Hematopoietic multipotent progenitor cell treated with erythropoietin and hydrocortisone succinate and interleukin-3 and kit ligand, for 17 days (in vitro differentiated cells): ENCODE measurements at regions not wholly inside any gene's neighbourhood (a gene's known extent, or its start where the extent isn't known, plus 50 kb on each side); places are given as distances from the start of the nearest gene placed in this dataset.
"Not testable (repeated sequence)": the region's sequence is repeated elsewhere in the genome, so short reads cannot be mapped to it uniquely, and the experiment has no call there.

Source experiments
- DNase-seq: peaks from one replicate; pipeline ENCODE4 v3.0.0-alpha.2; 2015; ENCODE audit warnings: low spot score

DNA sequence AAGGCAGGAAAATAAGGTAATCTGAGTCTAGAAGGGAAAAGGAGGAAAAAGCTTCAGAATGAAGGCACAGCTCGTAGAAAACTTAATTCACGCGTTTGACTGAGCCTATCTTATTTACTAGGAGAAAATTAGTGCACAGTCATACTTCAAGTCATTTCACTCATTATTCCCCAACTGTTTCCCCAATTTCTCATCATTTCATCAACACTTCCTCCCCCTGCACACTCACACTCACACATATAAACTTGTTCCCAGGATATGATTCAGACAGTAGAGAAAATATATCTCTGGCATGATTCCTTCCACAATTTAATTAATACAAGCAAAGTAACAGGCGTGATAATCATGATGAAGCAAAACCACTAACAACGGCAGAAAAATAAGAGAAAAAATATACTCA is 94.5 kb upstream of the F13A1 start:
- no peak for DNase-seq

DNA sequence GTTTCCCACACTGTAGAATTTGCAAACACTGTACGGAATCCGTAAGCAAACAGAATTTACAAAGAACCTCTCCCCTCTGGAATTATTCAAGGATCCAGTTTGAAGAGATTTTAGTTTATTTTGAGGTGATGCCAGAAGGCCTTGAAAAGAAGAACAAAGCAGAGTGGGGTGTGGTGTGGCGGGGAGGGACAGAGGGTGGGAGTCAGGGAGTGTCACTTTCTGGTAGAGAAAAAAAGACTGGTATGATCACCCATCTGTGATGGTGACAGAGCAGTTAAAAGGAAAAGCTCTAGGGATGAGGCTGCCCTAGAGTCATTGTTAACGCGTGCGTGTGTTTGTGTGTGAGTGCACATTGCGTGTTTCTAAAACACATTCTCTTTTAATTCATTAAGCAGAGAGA is 97.0 kb upstream of the F13A1 start:
- DNase-seq, result no peak

DNA sequence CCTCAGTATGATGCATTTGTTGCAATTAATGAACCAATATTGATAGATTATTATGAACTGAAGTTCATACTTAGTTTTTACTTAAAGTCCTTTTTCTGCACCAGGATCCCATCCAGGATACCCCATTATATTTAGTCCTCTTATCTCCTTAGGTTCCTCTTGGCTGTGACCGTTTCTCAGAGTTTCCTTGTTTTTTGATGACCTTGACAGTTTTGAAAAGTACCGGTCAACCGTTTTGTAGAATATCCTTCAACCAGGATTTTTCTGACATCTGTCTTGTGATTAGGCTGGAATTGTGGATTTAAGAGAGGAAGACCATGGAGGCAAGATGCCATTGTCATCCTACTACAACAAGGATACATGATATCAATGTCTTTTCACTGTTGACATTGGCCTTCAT is 98.0 kb upstream of the F13A1 start:
- DNase-seq, result no peak

DNA sequence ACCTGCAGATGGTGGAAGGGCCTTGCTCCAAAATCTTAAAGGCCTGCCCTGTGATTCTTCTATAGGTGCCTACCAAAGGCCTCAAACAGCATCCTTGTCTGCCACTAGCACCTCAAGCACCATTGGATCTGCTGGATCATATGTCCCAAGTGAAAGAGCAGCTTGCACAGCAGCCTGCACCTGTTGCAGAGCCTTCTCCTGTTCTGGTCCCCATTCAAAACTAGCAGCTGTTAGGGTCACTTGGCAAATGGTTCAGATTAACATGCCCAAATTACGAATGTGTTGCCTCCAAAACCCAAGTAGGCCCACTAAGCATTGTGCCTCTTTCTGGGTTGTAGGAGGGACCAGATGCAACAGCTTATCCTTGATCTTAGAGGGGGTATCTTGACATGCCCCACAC is 99.6 kb upstream of the F13A1 start:
- no peak for DNase-seq

DNA sequence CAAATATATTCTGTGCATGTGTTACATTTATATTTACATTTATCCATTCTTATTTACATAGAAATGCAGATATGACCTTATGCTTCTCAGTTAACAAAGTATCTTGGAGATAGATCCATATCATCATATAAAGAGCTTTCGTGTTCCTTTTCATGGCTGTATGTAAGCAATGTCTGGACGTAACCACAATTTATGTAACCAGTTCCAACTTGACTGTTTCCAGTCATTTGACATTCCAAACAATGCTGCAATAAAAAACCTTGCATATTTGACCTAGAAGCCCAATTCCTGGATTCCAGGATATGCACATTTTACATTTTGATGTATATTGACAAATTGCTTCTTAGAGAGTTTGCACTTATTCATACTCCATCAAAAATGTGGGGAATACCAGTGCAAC is 113.7 kb upstream of the F13A1 start:
- DNase-seq, result no peak

DNA sequence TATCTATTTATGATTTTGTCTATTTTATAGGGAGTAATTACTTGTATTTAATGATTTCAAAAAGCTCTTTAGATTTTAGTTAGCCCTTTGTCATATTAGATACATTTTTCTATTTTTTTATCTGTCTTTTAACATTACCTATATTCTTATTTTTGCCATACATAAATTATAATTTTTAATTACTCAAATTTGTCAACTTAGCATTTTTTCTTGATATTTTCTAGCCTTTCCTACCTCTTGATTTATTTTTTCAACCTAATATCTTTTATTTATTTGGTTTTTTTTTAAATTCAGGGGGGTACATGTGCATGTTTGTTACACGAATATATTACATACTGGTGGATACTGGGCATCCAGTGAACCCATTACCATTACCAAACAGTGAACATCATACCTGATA is 114.3 kb upstream of the F13A1 start:
- DNase-seq, result no peak

DNA sequence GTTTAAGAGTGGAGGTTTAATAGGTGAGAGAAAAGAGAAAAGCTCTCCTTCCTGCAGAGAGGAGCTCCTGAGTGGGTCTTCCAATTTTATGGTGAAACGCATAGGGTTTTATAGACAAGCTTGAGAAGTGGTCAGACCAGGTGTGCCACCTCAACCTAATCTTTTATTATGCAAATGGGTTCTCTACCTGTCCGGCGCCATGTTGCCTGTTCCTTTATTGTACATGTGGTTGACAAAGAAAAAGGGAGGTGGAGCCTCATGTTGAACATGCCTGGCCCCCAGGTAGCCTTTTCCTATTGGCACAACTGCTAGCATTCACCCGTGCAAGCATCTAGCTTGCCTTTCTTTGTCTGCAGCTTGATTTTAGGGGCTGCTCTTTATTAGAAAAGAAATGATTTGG is 115.9 kb upstream of the F13A1 start:
- no peak for DNase-seq

DNA sequence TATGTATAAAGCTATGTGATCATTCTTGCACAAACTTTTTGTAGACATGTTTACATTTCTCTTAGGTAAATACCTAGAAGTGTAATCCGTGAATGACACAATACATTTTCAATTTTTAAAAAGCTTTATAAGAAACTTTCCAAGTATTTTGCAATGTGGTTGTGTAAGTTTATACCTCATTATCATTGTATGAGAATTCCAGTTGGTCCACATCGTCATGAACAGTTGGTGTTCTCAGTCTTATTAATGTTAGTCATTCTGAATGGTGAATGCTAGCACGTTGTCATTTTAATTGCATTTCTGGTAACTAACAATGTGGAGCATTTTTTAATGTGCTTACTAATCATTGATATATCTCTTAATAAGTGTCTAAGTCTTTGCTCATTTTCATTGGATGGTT is 116.5 kb upstream of the F13A1 start:
- DNase-seq, result no peak

DNA sequence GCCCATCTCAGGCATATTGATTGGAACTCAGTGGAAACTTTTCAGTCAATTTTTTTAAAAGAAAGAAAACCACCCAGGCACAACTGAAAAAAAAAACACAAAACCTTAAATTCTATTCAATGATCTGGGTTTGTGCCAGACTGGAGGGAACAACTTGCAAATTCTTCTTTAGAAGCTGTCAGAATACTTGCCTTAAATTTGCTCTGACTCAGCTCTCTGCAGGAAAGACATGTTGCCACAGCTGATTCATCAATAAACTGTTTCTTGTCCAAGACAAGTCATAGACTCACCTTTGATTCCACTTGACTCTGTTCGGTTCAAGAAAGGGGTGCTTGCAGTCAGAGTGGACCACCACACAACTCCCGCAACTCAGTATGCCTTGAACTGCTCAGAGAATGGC is 117.8 kb upstream of the F13A1 start:
- DNase-seq, result no peak

DNA sequence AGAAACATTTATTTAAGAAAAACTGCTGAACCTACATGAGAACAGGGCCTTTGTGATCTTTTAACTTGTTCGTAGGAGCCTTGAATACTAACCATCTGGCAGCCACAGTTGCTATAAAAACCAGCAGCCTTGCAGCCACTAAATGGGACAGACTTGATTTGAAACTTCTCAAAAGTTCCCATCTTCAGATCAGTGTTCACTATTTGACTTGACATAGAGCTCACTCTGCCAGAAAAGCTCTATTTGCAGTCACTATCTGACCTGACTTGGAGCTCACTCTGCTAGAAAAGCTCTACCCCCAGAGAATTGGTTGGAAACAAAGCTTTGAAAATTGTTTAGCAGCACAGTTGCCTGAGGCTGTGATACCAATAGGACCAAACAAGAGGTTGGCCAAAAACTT is 119.3 kb upstream of the F13A1 start:
- no peak for DNase-seq

DNA sequence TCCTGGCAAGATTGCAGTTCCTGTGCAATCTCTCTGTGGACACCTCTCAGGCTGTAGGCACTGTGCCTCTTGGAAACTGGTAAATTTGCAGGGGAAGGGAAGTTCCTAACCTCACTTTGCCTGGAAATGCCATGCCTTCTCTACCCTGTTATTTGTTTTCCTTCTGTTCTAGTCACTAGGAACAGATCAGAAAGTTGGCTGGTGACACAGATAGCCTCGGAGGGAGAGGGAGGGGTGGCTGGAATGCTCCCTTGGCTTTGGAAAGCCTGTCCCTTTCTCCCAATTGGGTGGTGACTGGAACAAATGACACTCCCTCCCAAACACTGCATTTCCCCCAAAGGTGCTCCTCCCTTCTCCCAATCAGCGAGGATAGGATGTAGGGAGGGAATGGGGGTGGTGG is 131.5 kb upstream of the F13A1 start:
- no peak for DNase-seq

DNA sequence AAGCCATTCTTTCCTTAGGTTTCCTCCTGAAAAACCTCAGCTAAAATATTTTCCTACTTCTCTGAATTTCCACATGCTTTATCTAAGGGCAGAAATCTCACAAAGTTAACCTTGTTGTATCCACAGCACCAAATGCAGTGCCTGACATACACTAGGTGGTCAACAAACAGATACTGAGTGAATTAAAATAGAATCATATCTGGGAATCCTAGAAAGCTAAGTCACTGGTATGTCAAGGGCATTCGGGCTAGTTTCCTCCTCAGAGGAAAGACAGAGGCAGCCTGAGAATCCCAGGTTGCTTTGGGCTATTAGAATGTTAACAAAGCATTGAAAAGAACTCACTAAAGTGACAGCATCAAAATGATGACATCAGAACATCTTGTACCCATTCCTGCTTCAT is 132.7 kb upstream of the F13A1 start:
- DNase-seq, result no peak

DNA sequence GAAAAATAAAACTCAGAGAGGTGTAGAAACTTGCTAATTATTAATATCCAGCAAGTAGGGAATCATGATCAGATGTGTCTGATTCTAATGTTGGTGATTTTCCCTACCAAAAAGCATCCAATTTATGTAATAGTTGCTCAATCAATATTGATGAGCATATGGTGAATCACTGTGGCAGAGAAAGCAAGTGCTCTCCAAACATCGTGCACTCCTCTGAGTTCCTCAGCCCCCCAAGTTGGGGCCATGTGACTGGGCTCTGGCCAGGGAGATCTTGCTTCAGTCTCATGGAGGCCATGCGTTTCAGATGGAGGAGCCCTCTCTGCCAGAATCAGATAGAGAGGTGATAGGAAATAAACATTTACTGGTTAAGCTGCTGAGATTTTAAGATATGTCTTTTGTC is 133.2 kb upstream of the LY86 start:
- DNase-seq, result no peak

DNA sequence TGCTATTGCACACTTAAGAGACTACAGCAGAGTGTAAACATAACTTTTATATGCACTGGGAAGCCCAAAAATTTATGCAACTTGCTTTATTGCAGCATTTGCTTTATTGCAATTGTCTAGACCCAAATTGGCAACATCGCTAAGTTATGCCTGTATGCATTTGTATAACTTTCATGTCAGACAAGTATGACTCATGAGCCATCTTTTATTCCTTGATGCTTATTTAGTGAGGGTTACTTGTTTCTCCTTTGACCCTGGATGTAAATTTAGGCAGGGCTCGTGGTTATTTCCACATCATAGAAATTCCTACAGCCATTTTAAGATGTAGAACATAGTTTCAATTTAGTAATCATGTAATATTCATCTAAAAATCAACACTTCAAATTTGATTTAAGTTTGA is 130.3 kb upstream of the LY86 start:
- no peak for DNase-seq

DNA sequence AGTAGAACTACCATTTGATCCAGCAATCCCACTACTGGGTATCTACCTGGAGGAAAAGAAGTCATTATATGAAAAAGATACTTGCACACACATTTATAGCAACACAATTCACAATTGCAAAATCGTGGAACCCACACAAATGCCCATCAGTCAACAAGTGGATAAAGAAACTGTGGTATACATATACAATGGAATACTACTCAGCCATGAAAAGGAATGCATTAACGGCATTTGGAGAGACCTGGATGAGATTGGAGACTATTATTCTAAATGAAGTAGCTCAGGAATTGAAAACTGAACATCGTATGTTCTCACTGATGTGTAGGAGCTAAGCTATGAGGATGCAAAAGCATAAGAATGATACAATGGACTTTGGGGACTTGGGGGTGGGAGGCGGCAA is 128.6 kb upstream of the LY86 start:
- not testable (repeated sequence) for DNase-seq

DNA sequence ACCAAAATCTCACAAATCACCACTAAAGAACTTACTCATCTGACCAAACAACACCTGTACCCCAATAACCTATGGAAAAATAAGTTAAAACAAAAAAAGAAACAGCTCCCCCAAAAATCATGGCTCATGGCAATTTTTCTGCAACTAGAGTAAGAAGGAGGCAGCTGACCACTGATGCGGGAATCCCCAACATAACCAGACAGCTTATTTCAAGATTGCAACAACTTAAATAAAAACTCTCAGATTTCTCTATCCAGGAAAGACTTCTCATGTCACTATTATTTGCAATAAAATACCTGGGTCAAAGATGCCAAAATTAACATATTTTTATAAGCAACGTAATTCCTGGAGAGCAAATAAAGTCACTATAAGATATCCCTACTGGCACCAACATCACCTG is 128.1 kb upstream of the LY86 start:
- DNase-seq, result no peak

DNA sequence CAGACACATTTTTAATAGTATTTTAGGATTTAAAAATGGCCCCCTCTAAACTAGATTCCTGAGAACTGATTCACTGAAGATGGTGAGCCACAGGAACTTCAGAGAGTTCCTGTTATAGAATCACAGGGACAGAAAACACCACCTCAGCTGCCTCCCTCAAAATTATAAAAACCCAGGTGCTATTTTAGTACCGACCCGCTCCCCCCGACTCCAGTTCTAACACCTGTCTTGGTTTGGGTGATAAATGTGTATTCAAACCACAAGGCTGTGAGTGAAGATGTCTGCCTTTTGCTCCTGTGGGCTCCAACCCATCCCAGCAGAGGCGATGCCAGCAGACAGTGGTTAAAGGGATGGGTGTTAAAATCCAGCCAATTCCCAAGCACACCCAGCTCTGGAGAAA is 127.4 kb upstream of the LY86 start:
- no peak for DNase-seq

DNA sequence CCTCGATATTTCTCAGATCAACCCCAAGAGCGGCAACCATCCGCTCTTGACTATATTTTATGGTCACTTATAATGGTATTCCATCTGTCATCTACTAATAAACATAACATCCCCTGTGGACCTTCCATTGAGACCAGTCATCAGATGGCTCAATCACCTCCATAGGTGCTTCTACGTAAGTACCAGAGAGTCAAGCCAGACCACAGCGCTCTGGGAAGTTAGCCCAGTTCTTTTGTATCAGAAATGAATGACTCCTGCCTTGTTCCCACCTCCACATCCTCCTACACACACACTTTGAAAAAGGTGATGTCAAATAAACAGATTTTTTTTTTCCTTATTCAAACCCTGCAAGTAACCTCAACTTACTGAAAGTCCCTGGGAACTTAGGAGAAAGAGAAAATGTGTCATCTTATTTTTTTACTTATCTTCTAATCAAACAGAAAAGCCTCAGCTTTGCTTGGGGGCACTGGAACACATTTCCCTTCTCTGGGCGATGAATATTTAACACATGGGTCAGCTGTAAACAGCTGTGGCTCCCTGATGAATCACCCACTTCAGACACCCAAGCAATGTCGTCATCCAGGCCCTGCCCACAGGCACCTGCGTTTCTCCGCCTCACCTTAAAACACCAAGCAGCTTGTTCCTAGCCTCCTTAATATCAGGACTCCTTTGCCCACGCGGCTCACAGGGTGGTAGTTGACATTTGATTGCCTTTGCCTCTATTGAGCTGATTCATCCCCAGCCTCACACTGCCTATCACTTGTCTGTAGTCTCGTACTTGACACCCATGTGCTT is 121.4 kb upstream of the LY86 start:
- no peak for DNase-seq

DNA sequence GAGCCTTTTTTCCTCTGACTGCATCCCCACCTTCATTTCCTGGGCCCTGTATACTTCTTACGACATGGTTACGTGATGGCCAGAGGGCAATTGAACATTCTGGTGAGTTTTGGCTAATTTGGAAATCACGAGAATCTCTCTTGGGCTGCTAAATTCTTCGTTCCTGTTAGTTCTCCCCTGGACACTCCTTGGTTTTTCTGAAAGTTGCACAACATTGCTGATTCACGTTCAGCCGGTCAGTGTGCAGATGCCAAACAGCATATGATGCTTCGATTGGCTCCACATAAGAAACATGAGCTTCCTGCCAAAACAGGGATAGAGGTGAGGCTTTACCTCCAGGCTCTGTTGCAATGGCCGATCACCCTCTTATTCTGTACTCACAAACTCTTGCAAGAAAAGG is 119.4 kb upstream of the LY86 start:
- DNase-seq, result no peak

DNA sequence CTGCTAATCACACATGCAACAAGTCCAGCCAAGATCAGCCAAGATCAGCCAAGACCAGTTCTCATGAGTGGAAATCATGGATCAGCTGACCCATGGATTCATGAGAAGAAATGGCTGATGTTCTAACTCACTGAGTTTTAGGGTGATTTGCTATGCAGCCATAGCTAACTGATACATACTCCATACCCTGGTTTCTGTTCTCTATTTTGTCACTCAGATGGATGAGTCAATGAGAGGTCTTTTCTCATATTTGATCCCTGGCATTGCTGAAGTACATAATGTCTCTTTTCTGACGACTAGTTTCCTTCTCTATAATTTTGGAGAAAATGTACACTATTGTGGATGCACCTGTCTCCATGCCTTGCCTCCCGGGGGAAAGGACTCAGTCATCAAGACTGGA is 118.4 kb upstream of the LY86 start:
- no peak for DNase-seq

DNA sequence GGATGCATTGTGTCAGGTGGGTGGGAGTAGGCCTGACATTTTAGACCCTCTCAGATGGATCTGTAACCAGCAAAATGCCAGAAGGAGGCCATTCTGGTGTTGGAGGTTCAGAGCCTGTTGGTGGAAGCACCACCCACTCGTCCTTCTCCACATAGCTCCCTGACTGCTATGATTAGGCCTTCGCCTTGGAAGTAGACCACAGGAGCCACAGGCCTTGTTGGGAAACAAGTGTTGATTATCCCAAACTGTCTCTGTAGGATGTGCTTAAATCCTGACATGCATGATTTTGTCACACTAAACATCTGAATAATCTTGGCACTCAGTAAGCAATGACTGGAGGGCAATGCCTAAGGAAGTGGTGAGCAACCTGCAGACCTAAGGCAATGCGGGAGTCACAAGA is 117.2 kb upstream of the LY86 start:
- DNase-seq, result no peak

DNA sequence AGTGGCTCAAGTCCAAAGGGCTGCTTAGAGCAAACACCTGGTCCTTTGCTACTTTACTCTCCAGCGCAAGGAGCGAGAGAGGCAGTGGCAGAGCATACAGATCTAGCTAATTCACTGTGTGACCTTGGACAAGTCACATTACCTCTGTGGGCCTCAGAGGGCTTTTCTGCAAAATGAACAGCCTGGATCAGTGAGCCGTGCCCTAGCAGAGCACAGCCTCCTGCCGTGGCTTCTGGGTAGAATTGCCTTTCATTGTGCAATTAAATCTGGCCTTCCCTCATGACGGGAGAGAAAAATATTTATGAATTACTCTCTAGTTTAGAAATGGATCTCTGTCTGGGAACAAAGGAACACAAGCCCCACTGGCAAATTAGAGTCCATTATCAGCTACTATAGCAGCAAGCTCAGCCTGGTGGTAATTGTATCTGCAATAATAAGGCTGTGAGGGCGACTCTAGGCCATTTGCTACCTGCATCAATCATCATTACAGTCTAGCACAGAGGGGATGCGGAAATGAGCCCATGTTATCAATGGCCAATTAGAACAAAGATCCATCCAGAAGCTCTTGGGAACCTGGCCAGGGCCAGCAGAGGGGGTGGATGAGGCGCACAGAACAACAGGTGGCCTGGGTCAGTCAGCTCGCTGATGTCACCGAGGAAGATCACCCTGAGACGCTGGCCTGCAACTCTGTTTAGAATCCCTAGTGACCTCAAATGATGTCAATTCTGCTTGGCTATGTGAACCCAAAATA is 114.2 kb upstream of the LY86 start:
- DNase-seq, result no peak

DNA sequence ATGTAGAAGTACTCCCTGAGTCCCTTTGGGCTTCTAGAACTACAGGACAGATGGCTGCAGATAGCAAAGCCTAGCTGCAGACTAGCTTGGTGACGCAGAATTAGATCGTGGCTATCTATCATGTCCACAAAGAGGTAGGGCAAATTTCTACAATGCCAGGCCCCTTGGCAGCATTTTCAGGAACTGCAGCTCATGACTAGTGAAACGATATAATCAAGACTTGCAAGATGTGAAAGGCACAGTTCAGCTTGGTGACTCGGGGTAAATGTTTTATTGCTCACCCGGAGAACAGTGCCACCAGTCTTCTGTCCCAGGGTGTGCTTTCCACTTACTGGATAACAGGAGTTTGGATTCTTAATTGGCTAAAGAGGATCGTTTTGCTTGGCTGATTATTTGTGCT is 108.7 kb upstream of the LY86 start:
- peak; percentile 35 for DNase-seq

DNA sequence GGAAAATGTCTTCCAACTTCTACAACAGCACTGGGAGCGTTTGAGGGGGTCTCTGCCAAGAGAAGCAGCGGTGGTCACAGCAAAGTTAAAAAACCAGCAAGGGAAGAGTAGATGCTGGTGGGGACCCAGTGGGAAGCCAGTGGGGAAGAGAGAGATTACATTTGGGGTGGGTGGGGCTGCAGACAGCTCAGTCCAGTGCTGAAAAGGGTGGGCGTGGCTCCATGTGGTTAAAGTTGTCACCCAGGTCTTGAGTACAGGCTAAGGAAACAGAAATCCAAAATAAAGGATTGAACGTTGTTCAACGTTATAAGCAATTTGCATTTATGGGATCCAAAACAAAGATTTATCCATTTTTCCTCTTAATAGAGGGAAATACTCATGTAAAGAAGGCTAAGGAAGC is 106.3 kb upstream of the LY86 start:
- DNase-seq, result peak; percentile 16
